SU-DHL-6 (cell line): ENCODE measurements at regions not wholly inside any gene's neighbourhood (a gene's known extent, or its start where the extent isn't known, plus 50 kb on each side); places are given as distances from the start of the nearest gene placed in this dataset.

Experiments used
- CTCF ChIP-seq: fragments of 200-600 bp; sonication (generic); IDR thresholded peaks from one replicate; pipeline ENCODE4 v1.5.1; 2017; ENCODE audit warnings: antibody characterized with exemption, mild to moderate bottlenecking, low read length, moderate library complexity; ENCODE audit not compliant: insufficient read depth, poor library complexity, severe bottlenecking
- EZH2phosphoT487 ChIP-seq: fragments of 200-600 bp; sonication (generic), shearing (Covaris generic); conservative IDR thresholded peaks from 2 replicates; pipeline ENCODE4 v1.6.1; 2018; ENCODE audit warnings: mild to moderate bottlenecking, antibody characterized with exemption, low read length, moderate library complexity, mixed read lengths

GRCh38 chr22:27437570-27437969 lies 364.0 kb downstream of the MN1 start:
- TF ChIP-seq CTCF (no peak), EZH2phosphoT487 (no peak)
